Heart right ventricle (tissue), 16 donors: ENCODE measurements at regions not wholly inside any gene's neighbourhood (a gene's known extent, or its start where the extent isn't known, plus 50 kb on each side); places are given as distances from the start of the nearest gene placed in this dataset.

ENCODE experiments used
- ATAC-seq, 8 donors: fragments of 200-7000 bp; cut with Tn5 transposase; one replicate each; pipeline ENCODE4 v1.9.1; 2020; ENCODE audit warnings: mild to moderate bottlenecking in 8 of 8, moderate library complexity in 8 of 8, moderate number of reproducible peaks in 1 of 8
- DNase-seq, 2 donors: peaks; one replicate each; pipeline ENCODE4 v3.0.0-alpha.2; 2020
- H3K27ac ChIP-seq, 10 donors: fragments of 200-600 bp; sonication (generic) in 2 of 10; one replicate each; pipeline versions ENCODE4 v1.5.0 to v1.8.0; 2020 to 2022; ENCODE audit warnings: mild to moderate bottlenecking in 3 of 10
- H3K27me3 ChIP-seq, 7 donors: fragments of 200-600 bp; one replicate each; pipeline ENCODE4 v1.8.0; 2021 to 2022; ENCODE audit warnings: mild to moderate bottlenecking in 2 of 7
- H3K36me3 ChIP-seq, 9 donors: fragments of 200-600 bp; sonication (generic) in 1 of 9; one replicate each; pipeline versions ENCODE4 v1.5.0 to v1.8.0; 2020 to 2022; ENCODE audit warnings: mild to moderate bottlenecking in 2 of 9
- H3K4me1 ChIP-seq, 9 donors: fragments of 200-600 bp; sonication (generic) in 1 of 9; one replicate each; pipeline versions ENCODE4 v1.5.0 to v1.8.0; 2020 to 2022; ENCODE audit warnings: mild to moderate bottlenecking in 4 of 9
- H3K4me3 ChIP-seq, 10 donors: fragments of 200-600 bp; sonication (generic) in 2 of 10; one replicate each; pipeline versions ENCODE4 v1.5.0 to v1.8.0; 2020 to 2022; ENCODE audit warnings: mild to moderate bottlenecking in 7 of 10, moderate library complexity in 2 of 10
- H3K9me3 ChIP-seq, 11 donors: fragments of 200-600 bp in 10 of 11; sonication (generic) in 2 of 11; one replicate each; pipeline versions ENCODE4 v1.5.0 to v1.8.0; 2013 to 2022; ENCODE audit warnings: mild to moderate bottlenecking in 2 of 11, control low read depth in 1 of 11, moderate library complexity in 1 of 11
- WGBS, 2 donors: extraction: QIAGEN DNeasy Blood & Tissue Kit; methylation state at CpG; one replicate each; pipeline ENCODE4 v1.1.7; 2013; ENCODE audit warnings: inconsistent platforms in 1 of 2; 5-methylcytosine and 5-hydroxymethylcytosine counted together
- intact Hi-C, 10 donors: fragments of 100-400 bp; cut with DNase I; formaldehyde crosslinking; loops; one replicate each; pipeline versions ENCODE4 v1.11.1 to v1.14.2; 2022
- TF ChIP-seq, protein P1 (sequence below), 9 donors: fragments of 200-600 bp; sonication (generic) in 2 of 9; IDR thresholded peaks; one replicate each; pipeline versions ENCODE4 v1.5.0 to v1.8.0; 2021 to 2022; ENCODE audit warnings: antibody characterized with exemption in 9 of 9, mild to moderate bottlenecking in 5 of 9, moderate library complexity in 1 of 9
- donor health status: Arrhythmogenic right ventricular cardiomyopathy.
- donor health status: ischemic (EF 13 %, LVEDD 7.1; RV severe dilation, severe dysfunction).
- donor health status: healthy with polysubstance abuse.
- donor health status: DM: no; HTN: yes; CAD: no.
- donor health status: DM: no; HTN: no; CAD: no.
- donor health status: ischemic (EF 25% LVEDD 6.9; RV normal size, moderate dysfunction).
- donor health status: ischemic (EF 25% LVEDD 5.7; RV mildly dilated, moderate dysfunction).
- donor health status: healthy.
- donor health status: DM: yes; HTN: yes; CAD: no.
- donor health status: Ischemic cardiomyopathy.
- donor health status: ischemic (EF 35%, LVEDD 5.7; RV mildly dilated, moderate dysfunction).
- donor health status: nonischemic (EF 11% LVEDD 7.7; RV severe dilation, severe dysfunction).
- donor health status: DM: yes; HTN: yes; CAD: no.
- donor health status: PGD.
- donor health status: ischemic (EF 29% LVEDD 5.4; RV normal size, mild dysfunction).
- donor health status: nonischemic (EF 23%, LVEDD 6.1; RV moderate dilation, normal function).

DNA sequence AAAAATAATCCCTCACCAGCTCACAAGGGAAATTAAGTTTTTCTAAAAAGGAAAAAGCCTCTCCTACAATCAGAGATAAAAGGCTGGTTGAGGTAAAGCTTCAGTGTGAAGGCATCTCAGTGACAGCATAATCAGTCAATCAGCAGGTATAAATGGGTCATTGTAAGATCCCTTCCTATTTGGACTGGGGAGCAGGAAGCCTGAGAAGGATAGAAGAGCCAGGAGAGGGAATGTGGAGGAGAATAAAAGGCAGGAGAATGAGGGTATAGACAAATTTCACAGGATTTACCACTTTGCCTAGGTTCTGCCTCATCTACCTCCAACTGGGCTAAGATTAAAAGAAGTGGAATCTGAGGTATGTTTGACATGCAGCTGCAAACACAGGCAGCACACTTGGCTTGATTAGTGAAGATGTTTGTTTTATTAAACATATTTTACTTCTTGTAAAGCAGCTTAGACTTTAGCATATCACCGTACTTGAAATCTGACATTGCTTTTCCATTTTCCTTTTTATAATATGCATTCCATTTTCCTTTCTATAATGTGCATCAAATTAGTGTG lies 479.1 kb upstream of the USP15 start:
- WGBS, 2 donors: 49 to 51% methylated on average over 1 of the region's 1 CpG
- DNase-seq: no peak
- H3K4me3 ChIP-seq: no peak overlapping the region
- no peaks in the 10 kb centered on the region for H3K27me3 ChIP-seq
- intact Hi-C loops: no loop called here
- peaks cover 0 to 5% (median 0%) of the 10 kb centered on the region in 11 donors for H3K9me3 ChIP-seq
- TF ChIP-seq, protein P1, sequence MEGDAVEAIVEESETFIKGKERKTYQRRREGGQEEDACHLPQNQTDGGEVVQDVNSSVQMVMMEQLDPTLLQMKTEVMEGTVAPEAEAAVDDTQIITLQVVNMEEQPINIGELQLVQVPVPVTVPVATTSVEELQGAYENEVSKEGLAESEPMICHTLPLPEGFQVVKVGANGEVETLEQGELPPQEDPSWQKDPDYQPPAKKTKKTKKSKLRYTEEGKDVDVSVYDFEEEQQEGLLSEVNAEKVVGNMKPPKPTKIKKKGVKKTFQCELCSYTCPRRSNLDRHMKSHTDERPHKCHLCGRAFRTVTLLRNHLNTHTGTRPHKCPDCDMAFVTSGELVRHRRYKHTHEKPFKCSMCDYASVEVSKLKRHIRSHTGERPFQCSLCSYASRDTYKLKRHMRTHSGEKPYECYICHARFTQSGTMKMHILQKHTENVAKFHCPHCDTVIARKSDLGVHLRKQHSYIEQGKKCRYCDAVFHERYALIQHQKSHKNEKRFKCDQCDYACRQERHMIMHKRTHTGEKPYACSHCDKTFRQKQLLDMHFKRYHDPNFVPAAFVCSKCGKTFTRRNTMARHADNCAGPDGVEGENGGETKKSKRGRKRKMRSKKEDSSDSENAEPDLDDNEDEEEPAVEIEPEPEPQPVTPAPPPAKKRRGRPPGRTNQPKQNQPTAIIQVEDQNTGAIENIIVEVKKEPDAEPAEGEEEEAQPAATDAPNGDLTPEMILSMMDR (IDR thresholded peaks at IDR 0.05): no peak
- H3K36me3 ChIP-seq: no peaks in the 10 kb centered on the region
- no peak overlapping the region for H3K27ac ChIP-seq
- H3K4me1 ChIP-seq: no peaks in the 10 kb centered on the region
- no peak for ATAC-seq

DNA sequence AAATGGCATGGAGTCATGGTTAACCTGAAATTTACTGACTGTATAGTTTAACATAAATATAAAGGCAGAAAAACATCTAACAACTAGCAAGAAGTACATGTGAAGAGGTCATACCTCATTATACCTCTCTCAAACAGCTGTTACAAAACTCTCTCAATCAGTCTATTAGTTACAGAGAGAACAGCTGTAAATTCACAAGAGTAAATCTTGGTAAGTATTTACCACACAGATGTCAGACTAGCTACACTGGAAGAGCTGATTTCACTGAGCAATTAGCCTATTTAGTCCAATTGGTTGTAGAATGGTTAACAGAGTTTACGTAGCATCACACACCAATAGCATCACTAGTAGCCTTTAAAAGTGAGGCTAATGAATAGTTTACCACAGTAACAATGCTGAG lies 463.4 kb upstream of the USP15 start:
- DNase-seq (no peak), ATAC-seq (no peak)
- Histone ChIP-seq H3K9me3 (peaks cover 0 to 9% (median 0%) of the 10 kb centered on the region in 11 donors), H3K27ac (no peak overlapping the region), H3K4me3 (no peak overlapping the region), H3K4me1 (no peaks in the 10 kb centered on the region), H3K27me3 (no peaks in the 10 kb centered on the region), H3K36me3 (no peaks in the 10 kb centered on the region)
- TF ChIP-seq, protein P1 (IDR thresholded peaks at IDR 0.05): no peak
- intact Hi-C loops: no loop called here
- WGBS, 2 donors: 89 to 90% methylated on average over 1 of the region's 1 CpG

DNA sequence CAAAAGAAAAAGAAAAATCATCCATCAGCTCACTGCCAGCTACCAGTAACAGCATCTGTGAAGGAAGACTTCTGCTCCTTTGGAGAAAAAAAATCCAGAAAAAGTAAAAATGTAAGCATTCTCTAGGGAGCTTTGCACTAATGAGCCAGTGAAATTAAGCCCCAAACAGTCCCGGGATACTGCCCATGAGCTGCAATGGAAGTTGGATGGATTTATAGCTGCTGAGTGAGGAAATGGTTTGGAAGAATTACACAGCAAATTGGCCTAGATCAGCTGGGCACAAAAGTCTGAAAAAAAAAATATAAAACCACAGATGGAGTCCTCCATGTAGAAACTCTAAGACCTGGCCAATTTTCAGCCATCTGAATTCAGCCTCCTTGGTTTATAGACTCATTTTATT lies 462.9 kb upstream of the USP15 start:
- no peaks in the 10 kb centered on the region for H3K36me3 ChIP-seq
- no peaks in the 10 kb centered on the region for H3K27me3 ChIP-seq
- H3K9me3 ChIP-seq: peaks cover 0 to 7% (median 0%) of the 10 kb centered on the region in 11 donors
- intact Hi-C loops: no loop called here
- H3K27ac ChIP-seq: no peak overlapping the region
- H3K4me1 ChIP-seq: no peaks in the 10 kb centered on the region
- H3K4me3 ChIP-seq: no peak overlapping the region
- ATAC-seq: no peak
- no peak for DNase-seq
- WGBS, 2 donors: 69 to 71% methylated on average over 1 of the region's 1 CpG
- TF ChIP-seq, protein P1 (IDR thresholded peaks at IDR 0.05): no peak

DNA sequence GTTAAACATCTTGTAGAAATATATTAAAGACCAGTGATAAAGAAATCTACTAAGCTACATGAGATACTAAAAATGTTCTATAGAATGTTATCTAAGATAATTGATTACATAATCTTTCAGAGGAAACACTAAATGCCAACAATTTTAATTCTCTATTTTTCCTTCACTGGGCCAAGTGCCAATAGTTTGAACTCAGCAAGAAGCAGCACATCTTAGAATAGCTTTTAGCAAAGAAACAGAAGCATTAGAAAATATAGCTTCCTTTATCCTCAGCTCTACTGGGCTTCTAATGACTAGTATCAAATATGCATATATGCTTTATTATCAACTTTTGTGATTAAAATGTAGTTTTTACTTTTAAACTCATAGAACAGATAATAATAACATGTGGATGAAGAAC lies 461.4 kb upstream of the USP15 start:
- H3K9me3 ChIP-seq: peaks cover 0 to 7% (median 0%) of the 10 kb centered on the region in 11 donors
- TF ChIP-seq, protein P1 (IDR thresholded peaks at IDR 0.05): no peak
- no peaks in the 10 kb centered on the region for H3K27me3 ChIP-seq
- no peaks in the 10 kb centered on the region for H3K36me3 ChIP-seq
- H3K27ac ChIP-seq: no peak overlapping the region
- no peak overlapping the region for H3K4me3 ChIP-seq
- no peak for DNase-seq
- H3K4me1 ChIP-seq: no peaks in the 10 kb centered on the region
- intact Hi-C loops: no loop called here
- ATAC-seq: no peak
